GM12875 (cell line): ENCODE measurements at regions not wholly inside any gene's neighbourhood (a gene's known extent, or its start where the extent isn't known, plus 50 kb on each side); places are given as distances from the start of the nearest gene placed in this dataset.

ENCODE experiments used
- H3K4me3 ChIP-seq: one replicate; pipeline ENCODE4 v1.5.1; 2011; ENCODE audit warnings: low read depth, low read length, control low read depth
- CTCF ChIP-seq: IDR thresholded peaks from 2 replicates; pipeline ENCODE4 v1.5.1; 2011; ENCODE audit warnings: low read depth, mild to moderate bottlenecking, control low read depth, inconsistent platforms, low read length, moderate library complexity, borderline replicate concordance; ENCODE audit not compliant: insufficient read depth

GRCh38 chr3:22612927-22613326, 590.2 kb upstream of the UBE2E2 start:
- no peak for TF ChIP-seq CTCF
- no peak overlapping the region for H3K4me3 ChIP-seq

GRCh38 chr3:22615790-22616189, 587.3 kb upstream of the UBE2E2 start:
- H3K4me3 ChIP-seq = no peak overlapping the region
- TF ChIP-seq CTCF = no peak

GRCh38 chr3:22617372-22617771, 585.8 kb upstream of the UBE2E2 start:
- no peak for TF ChIP-seq CTCF
- no peak overlapping the region for H3K4me3 ChIP-seq

- no peak overlapping the region for H3K4me3 ChIP-seq
- TF ChIP-seq CTCF = no peak
These were observed 582.6 kb upstream of the UBE2E2 start for GRCh38 chr3:22620498-22620897.

- H3K4me3 ChIP-seq = no peak overlapping the region
- TF ChIP-seq CTCF = no peak
These were observed 581.8 kb upstream of the UBE2E2 start for GRCh38 chr3:22621205-22621809.

GRCh38 chr3:22627993-22628499, 575.1 kb upstream of the UBE2E2 start:
- no peak overlapping the region for H3K4me3 ChIP-seq
- TF ChIP-seq CTCF = no peak

GRCh38 chr3:22632536-22632935, 570.6 kb upstream of the UBE2E2 start:
- no peak for TF ChIP-seq CTCF

More at GRCh38 chr3:22632536-22632935, 570.6 kb upstream of the UBE2E2 start:
- no peak overlapping the region for H3K4me3 ChIP-seq
